GM19452 (cell line): ENCODE measurements at regions not wholly inside any gene's neighbourhood (a gene's known extent, or its start where the extent isn't known, plus 50 kb on each side); places are given as distances from the start of the nearest gene placed in this dataset.

Source experiments
- ATAC-seq: cut with Tn5 transposase; IDR thresholded peaks from one replicate; pipeline ENCODE4 v1.9.1; 2021; ENCODE audit not compliant: unreplicated experiment

DNA sequence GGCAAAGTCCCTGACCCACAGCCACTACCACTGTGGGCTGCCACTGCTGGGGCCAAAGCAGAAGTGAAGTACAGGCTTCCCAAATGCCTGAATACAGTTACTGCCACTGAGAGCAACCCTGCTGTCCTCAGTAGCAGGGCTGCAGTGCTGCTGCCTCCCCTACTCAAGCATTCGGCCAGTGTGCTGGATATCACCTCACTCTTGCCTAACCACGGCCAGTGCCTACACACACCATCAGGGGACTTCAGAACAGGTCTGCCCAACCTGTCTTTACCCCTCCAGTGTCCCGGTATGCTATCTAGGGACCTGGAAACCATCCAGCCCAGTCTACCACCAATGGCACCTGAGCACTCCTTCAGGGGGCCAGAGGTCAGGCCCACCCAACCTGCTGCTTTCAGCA lies 261.5 kb upstream of the COL8A1 start:
- no peak for ATAC-seq

DNA sequence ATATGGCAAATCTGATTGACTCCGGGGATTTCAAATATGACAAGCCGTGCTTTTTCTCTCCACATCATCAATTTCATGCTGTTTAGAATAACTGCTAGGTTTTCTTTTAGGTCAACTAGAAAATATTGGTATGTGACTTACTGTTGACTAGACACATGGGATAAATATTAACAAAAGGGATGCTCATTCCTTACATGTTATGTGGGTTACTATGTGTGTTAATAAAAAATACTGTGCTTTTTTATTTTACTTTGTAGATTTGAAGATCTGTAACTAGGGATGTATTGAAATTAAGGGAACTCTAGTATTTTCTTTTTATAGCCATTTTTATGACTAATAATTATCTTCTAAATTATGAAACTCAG lies 264.6 kb upstream of the COL8A1 start:
- no peak for ATAC-seq

DNA sequence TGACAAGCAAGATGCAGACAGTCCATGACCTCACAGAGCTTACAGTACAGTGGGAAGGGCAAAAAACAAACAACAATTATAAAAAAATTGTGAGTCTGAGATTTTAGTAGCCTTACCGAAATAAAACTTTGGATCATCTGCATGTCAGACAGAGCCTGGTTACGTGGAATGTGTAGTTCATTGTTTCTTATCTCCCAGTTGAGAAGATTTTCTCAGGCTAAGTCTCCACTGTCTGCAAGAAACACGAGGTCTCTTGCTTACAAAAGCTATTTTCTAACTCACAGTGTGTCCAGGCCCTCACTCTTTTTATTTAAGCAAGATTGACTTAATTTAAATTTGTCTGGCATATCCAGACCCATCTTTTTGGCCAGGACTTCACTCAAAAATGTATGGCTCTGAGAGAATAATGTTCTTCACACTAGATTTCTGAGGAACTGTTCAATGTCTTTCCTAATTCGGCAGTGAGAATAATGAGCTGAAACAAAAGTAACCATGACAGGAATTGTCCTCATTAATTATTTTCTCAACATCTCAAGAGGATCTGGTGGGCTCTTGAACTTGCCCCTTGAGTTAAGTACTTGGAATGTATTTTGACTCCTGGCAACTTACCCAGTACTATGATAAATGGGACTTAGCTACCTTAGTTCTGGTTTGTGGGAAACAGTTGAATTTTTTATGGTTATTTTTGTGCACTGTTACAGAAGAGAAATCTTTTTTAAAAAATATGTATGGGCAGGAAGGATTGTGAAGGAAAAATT lies 265.1 kb upstream of the COL8A1 start:
- ATAC-seq = no peak

DNA sequence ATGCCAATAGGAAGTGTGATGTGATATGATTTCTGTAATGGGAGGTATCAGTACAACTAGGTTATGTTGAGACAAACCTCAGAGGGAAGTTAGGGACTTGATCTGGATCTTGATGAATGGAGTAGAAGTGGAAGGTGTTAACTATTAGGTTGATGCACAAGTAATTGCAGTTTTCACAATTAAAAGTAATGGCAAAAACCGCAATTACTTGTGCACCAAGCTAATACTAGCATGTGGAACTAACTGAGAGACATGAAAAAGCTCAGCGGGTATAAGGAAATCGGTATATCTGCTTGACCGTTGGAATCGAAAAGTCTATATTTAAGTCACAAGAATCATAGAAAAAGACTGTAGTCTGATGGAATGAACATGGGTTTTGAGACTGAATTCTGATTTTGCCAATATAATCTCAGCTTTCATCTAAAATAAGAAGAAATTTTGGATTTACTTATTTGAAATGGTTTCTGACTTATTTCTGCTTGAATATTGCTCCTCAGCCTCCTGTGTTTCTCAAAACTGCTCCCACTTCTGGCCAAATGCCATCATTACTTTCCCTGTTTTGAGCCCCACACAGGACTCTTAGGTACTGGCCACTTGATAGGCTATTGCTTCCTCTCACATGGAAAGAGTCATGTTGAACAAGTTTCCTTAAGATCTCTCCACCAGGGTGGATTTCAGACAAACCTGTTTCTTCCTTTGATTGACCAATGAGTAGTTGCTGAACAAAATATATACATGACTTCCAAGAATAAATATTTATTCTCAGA lies 271.5 kb upstream of the COL8A1 start:
- ATAC-seq = no peak

DNA sequence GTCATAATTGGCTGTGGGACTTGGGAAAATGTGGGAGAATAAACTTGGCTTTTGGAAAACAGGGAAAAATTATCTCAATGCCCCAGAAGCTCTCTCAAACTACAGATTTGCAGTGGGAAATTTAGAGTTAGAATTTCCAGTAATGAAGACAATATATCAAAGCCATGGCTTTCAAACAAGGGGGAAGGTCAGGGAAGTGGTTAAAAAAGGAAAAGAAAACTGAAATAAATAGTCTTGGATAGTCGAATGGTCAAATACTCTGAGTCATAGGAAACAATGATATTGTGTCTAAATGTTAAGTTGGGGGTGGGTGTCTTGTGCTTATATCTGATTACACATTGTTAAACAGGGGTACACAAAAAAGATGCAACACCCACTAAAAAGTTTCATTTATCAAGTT lies 272.4 kb upstream of the COL8A1 start:
- no peak for ATAC-seq

DNA sequence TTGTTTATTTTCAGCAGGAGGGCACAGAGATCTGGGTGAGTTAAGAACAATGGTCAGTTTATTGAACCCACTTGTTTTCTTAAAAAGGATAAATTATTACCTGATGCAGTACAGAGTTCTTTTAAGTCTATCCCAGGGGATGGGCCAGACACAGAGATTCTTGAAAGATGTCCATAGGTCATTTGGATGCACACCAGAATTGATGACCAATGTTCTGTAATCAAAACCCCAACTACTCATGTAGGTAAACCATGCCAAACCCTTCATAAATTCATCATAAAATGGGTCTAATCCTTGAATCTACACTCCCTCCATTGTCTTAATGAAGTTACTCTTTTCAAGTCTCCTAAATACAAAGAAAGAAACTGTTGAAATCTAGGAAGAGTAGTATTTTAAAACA lies 273.0 kb upstream of the COL8A1 start:
- no peak for ATAC-seq

DNA sequence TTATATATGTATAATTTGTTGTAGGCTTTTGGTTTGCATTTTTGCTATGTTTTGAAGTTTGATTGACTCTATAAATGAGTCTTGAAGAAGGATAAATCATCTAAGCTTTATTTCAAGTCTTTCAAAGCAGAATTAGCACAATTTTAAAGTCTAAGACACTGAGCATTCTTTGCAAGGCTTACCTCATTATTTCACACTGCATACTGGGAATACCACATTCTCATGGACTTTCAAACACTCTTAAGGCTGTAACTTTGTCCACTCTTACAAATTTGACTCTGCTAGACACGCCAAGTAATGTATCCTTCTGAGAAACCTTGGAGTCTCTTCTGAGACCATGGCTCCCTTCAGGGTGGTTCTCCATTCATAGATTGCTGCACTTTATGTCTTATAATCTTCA lies 281.3 kb upstream of the COL8A1 start:
- no peak for ATAC-seq

DNA sequence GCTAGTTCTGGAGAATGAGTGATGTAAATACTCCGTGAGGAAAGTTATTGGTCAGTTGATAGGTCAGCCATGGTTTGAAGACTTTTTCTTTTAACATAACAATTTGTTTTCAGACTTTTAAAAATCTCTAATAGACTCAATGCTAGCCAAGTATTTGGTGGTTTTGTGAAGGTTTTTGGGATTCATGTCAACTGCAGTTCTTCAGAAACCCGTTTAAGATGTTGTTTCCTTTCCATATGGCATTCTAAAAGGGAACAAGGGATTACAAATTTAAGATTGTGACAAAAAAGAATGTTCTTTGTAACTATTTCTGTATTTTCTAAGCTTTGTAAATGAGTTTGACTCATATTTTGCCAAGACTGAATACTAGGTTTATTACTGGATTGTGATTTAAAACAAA lies 281.7 kb upstream of the COL8A1 start:
- no peak for ATAC-seq

DNA sequence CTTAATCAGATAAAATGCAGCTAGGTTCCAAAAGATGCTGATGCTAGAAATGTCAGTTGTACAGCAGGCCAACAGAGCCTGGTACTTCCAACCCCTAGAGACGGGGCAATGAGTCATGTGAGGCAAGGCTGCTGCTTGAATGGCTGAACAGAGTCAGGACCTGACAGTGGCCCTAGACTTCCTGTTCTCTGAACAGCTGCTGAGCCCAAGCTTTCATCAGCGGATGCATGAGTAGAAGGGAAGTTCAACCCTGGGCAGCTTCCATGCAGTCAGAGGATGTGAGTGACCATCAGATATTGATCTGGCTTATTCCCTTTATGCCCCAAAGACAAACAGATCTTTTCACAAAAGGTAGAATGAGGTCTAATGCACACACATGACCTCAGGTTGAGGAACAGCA lies 282.9 kb upstream of the COL8A1 start:
- ATAC-seq = no peak

DNA sequence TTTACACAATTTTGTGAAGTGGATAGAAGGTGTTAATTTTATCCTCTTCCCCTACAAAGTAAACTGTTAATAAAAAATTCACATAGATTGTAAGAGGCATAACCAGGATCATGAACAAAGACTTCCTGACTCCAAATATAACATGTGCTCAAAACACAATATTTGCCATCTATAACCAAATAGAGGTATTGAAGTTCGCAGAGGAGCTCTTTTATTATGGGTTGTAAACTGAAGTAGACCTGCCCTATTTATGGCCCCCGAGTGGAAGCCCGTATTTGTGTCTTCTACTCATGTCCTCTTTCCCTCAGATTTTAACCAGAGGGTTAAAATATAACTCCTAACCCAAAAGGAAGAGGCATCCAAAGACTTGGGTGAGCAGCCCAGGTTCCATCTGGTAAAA lies 285.6 kb upstream of the COL8A1 start:
- no peak for ATAC-seq

DNA sequence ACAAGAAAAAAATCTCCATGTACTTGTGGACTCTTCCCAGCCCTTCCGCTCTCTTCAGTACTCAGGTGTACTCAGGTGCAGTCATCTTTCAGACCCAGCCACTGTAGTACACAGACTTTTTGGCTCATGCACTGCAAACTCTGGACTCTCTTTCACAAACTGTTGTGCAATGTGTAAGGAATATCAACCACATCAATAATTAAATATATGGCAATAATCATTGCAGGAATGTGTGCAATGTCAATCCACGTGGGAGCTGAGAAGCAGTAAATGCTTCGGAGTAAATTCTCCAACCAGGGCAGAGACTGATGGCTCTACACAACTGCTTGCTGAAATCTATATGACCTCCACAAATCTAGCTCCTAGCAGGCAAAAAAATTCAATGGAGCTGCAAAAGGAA lies 287.3 kb upstream of the COL8A1 start:
- no peak for ATAC-seq

DNA sequence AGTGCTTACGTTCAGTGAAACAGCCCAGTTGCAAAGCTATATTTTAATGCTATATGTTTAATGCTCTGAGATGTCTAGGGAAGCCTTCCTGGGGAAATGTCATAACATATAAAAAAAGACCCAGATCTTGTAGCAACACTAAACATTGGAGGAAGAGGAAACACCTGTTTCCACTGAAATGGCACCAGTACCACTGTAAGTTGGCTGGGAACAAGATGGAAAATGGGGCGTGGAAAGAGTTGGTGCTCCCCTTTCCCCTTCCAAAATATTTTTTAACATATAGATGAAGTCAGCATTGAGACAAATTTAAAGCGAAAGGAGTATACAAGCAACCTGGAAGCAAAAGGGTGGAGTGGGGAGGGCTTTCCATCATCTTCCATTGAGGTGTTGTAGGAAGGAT lies 289.9 kb upstream of the COL8A1 start:
- ATAC-seq = no peak

DNA sequence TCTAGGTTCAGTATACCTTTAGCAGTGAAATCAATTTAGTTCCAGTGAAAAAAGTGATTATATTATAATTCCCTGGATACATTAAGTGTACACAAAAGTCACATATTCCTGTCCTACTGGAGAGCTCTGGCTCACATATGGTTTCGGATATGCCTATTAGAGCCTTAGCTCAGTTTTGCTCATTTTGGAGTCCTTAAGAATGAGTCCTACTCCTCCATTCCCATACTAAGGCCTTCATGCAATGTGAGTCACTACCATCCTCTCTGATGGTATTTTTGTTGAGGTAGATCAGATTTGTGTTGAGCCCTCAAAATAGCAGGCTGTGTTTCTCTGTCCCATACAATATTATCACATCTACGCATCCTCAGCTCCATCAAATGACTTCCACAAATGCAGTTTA lies 294.2 kb upstream of the COL8A1 start:
- no peak for ATAC-seq

DNA sequence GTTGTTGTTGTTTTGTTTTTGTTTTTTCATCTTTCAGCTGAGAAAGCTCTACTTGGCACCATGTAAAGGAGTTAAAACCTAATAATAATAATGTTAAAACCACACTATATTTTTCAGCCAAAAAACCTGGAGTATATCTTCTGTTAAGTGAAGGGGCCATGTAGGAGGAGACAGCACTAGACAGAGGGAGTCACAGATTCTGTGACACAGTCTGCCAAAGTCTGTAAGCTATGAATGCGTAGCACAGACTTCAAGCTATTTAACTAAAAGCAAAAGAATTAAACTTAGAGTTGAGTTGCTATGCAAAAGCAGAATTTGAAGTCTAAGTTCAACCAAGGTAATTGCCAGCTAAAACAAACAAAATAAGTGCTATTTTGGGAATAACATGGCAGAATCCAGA lies 296.0 kb upstream of the COL8A1 start:
- ATAC-seq = no peak

DNA sequence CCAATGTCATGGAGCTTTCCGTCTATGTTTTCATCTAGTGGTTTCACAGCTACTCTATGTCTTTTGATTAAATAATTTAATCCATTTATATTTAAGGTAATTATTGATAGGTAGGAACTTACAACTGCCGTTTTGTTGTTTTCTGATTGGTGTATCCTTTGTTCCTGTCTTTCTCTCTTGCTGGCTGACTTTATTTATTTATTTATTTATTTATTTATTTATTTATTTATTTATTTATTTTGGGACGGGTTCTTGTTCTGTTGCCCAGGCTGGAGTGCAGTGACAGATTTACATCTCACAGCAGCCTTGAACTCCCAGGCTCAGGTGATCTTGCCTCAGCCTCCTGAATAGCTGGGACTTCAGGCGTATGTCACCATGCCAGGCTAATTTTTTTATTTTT lies 299.2 kb upstream of the COL8A1 start:
- ATAC-seq = no peak

DNA sequence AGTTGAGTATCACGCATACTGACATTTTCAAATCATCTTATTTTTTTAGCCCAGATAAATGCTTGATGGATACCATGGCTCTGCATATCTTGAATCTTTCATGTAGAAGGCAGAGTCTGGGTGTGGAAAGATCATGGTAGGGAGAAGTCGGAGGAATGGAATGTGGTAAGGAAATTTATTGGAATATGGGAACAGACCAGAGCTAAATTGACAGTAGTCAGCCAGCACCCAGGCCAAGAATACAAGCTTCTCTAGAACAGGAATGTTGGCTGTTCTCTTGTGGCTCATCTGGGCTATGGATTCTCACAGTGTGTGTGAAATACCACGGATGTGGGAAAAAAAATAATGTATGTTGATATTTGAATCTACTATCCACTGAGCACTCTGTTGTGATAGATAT lies 305.7 kb upstream of the COL8A1 start:
- ATAC-seq = no peak

DNA sequence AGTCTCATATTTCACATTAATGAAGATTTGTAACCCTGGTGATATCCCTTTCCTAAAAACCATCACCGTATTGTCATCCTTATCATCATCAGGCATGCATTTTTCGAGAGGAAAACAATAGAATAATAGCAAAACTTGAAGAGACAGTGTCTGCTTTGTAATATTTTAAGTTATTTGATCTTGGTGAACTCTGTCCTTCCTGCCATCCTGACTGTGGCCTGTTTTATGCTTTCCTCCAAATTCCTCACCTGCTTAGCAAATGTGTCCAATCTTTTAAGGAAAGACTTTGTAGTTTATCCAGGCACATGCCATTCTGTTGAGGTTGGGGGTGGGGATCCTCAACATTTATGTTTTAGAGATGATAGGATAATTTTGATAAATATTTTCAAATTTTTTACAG lies 306.1 kb upstream of the COL8A1 start:
- no peak for ATAC-seq

DNA sequence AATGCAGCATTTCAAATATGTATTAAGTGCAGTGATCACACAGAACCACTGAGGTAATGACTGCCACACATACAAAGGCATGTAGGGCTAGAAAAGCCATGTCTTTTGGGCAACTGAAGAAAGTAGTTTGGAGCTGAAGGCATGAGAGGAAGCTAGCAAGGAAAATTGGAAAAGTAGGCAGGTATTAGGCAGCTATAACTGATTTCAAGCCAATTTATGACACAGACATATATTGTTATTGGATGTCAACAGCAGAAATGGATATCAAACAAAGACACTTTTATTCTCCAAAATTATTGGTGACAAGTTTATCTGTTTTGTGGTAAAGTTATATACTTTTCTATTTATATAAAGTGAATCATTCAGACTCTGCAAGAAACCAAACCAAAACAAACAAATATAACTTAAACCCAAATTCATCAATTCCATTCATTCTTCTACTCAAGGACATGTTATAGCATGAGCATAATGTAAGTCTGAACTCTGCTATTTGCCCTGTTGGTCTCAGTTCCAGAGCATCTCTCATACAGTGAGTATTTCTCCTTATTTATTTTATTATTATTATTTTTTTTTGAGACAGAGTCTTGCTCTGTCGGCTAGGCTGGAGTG lies 307.4 kb upstream of the COL8A1 start:
- no peak for ATAC-seq

DNA sequence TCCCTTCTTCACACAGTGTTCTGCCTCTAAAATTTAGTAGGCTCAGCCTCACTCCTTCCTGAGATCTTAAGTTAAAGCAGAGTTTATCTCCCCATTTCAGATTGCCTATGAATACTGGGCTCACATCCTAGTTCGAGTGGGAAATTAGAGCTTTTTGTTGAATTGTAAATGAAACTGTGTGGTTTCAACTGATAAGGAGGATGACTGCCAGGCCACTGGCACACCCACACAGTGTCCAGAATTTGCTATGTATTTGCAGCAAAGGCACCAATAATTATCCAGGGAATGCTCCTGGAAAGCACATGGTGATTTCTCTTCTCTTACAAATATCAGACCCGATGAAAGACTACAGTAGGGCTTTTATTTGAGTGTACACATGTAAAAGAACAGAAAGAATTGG lies 308.1 kb upstream of the COL8A1 start:
- ATAC-seq = no peak

DNA sequence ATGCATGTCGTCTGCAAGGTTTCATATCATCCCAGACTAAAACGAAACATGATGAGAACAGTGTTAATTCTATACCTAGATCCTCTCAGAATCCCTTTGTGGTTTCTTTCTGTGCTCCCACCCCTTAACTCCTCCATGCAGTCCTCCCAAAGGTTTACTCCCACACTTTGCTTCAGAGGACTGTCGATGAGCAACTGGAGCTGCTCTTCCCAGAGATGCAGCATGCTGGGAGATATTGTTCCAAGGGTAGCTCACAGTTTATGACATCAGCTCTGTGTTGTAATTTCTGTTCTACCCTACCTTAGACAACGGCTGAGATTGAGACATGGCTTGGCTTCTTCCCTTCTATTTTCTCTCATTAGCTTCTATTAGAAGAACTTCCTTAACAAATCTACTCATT lies 313.0 kb upstream of the COL8A1 start:
- ATAC-seq = no peak

DNA sequence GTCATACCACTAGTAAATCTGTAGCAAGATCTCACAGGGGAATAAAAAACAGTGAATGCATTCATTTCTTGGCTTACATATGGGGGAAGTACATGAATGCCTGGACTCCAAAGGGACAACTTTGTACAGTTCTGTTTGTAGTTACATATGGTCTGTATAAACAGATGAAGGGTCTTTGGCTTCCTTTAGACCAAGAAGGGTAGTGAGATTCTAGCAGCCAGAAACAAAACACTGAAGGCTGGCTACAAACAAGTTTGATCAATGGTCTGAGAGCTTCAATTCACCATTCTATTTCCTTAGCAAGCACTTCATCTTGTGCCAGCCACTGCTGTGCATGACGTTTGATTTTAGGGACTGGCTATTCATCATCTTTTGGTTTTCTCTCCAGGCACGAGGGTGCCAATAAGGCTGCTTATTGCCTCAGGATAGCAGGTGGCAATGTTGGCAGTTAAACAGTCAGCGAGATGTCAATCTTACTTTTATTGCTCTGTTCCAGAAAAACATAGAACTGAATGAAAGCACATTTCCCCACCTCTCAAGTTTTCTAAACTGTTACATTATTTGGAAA lies 313.7 kb upstream of the COL8A1 start:
- no peak for ATAC-seq

DNA sequence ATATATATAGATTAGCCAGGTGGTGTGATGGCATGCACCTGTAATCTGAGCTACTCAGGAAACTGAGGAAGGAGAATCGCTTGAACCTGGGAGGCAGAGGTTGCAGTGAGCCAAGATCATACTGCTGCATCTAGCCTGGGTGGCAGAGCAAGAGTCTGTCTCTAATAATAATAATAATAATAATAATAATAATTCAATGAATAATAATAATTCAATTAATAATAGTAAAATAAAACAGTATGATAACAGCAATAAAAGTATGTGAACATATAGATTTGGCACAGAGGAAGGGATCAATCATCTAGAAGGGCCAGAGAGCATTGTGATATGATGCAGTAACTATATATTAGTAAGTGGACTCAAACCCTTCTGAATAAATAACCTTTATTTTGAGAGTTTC lies 314.5 kb upstream of the COL8A1 start:
- no peak for ATAC-seq
